Esophagus squamous epithelium (tissue), 5 donors: ENCODE measurements at regions not wholly inside any gene's neighbourhood (a gene's known extent, or its start where the extent isn't known, plus 50 kb on each side); places are given as distances from the start of the nearest gene placed in this dataset.

Source experiments
- DNase-seq: peaks from one replicate; lab custom pipeline; 2025; lab: John Stamatoyannopoulos, UW
- H3K27ac ChIP-seq, 4 donors: fragments of 200-600 bp; sonication (generic); one replicate each; pipeline ENCODE4 v1.5.1; 2016 to 2019; ENCODE audit warnings: mild to moderate bottlenecking in 1 of 4
- H3K27me3 ChIP-seq, 4 donors: fragments of 200-600 bp; sonication (generic); 1 replicate in 3 of 4; 2 replicates in 1 of 4; pipeline versions ENCODE4 v1.5.1 to v1.6.0; 2017 to 2021; ENCODE audit warnings: antibody characterized with exemption in 1 of 4
- H3K36me3 ChIP-seq, 3 donors: fragments of 200-600 bp; sonication (generic); one replicate each; pipeline ENCODE4 v1.5.1; 2016 to 2019
- H3K4me1 ChIP-seq, 3 donors: fragments of 200-600 bp; sonication (generic); one replicate each; pipeline ENCODE4 v1.5.1; 2017 to 2019
- H3K4me3 ChIP-seq, 4 donors: fragments of 200-600 bp; sonication (generic); 1 replicate in 3 of 4; 2 replicates in 1 of 4; pipeline ENCODE4 v1.5.1; 2016 to 2019; ENCODE audit warnings: mild to moderate bottlenecking in 2 of 4, moderate library complexity in 1 of 4
- H3K9me3 ChIP-seq, 3 donors: fragments of 200-600 bp; sonication (generic); one replicate each; pipeline ENCODE4 v1.5.1; 2016 to 2019
- POLR2A ChIP-seq, 4 donors: fragments of 450-650 bp; IDR thresholded peaks; one replicate each; pipeline ENCODE4 v1.6.1; 2017; ENCODE audit warnings: antibody characterized with exemption in 4 of 4, mild to moderate bottlenecking in 4 of 4, moderate library complexity in 3 of 4
- WGBS, 2 donors: methylation state at CpG; one replicate each; pipeline ENCODE4 v1.1.5; 2018; 5-methylcytosine and 5-hydroxymethylcytosine counted together
- intact Hi-C: fragments of 100-400 bp; cut with DNase I; formaldehyde crosslinking; loops from one replicate; pipeline ENCODE4 v1.15.0; 2022
- TF ChIP-seq, protein P1 (sequence below), 6 experiments: fragments of 450-650 bp in 4 of 6; fragments of 200-600 bp in 2 of 6; sonication (generic) in 2 of 6; IDR thresholded peaks; one replicate each; pipeline ENCODE4 v1.5.1; 2016 to 2019; ENCODE audit warnings: antibody characterized with exemption in 6 of 6, mild to moderate bottlenecking in 4 of 6, moderate library complexity in 4 of 6
- donor health status: DM: yes; HTN: yes; CAD: no.

DNA sequence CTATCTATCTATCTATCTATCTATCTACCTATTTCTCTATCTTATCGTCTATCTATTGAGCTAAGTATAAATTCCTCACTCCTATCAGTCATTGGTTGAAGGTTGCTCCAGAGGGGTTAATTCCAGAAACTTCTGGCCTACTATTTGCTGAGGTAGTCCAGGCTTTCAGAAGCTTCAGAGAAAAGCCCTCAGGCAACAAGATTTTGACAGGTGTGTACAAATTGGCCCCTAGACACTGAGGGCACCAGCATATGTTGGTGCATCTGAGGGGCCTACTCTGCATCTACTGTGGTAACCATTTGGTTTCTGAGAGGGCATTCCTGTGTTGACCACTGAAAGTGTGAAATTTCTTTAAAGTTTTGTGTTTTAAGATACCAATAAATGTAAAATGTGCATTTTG is 265.2 kb upstream of the B3GALT2 start:
- H3K4me1 ChIP-seq = no peaks in the 10 kb centered on the region
- no peak overlapping the region for H3K4me3 ChIP-seq
- H3K9me3 ChIP-seq = no peaks in the 10 kb centered on the region
- TF ChIP-seq, protein P1, sequence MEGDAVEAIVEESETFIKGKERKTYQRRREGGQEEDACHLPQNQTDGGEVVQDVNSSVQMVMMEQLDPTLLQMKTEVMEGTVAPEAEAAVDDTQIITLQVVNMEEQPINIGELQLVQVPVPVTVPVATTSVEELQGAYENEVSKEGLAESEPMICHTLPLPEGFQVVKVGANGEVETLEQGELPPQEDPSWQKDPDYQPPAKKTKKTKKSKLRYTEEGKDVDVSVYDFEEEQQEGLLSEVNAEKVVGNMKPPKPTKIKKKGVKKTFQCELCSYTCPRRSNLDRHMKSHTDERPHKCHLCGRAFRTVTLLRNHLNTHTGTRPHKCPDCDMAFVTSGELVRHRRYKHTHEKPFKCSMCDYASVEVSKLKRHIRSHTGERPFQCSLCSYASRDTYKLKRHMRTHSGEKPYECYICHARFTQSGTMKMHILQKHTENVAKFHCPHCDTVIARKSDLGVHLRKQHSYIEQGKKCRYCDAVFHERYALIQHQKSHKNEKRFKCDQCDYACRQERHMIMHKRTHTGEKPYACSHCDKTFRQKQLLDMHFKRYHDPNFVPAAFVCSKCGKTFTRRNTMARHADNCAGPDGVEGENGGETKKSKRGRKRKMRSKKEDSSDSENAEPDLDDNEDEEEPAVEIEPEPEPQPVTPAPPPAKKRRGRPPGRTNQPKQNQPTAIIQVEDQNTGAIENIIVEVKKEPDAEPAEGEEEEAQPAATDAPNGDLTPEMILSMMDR (IDR thresholded peaks at IDR 0.05) = no peak
- no peak for TF ChIP-seq POLR2A (IDR thresholded peaks at IDR 0.05)
- no peaks in the 10 kb centered on the region for H3K27me3 ChIP-seq
- 91 to 100% methylated on average over 1 of the region's 1 CpG for whole genome bisulfite sequencing, 2 donors
- intact Hi-C loops = no loop called here
- DNase-seq = no peak
- H3K27ac ChIP-seq = no peak overlapping the region
- no peaks in the 10 kb centered on the region for H3K36me3 ChIP-seq

DNA sequence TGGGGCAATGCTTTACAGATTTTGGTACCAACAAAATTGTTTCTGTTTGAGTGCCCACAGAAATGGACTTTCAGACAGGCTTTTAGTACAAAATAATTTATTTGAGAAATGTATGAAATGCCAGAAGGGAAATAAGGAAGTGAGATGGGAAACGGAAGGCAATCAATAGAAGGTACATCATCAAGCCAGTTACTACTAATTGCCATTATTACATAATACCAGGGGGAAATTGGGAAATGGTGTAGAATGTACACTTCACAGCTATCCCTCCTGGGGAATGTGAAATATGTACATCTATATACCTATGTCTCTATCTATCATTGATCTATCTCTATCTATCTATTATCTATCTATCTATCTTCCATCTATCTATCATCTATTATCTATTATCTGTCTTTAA is 264.6 kb upstream of the B3GALT2 start:
- TF ChIP-seq, protein P1 (IDR thresholded peaks at IDR 0.05) = no peak
- no peak for TF ChIP-seq POLR2A (IDR thresholded peaks at IDR 0.05)
- H3K4me1 ChIP-seq = no peaks in the 10 kb centered on the region
- 69 to 86% methylated on average over 1 of the region's 1 CpG for WGBS, 2 donors
- no peak overlapping the region for H3K27ac ChIP-seq
- no peak for DNase-seq
- no peak overlapping the region for H3K4me3 ChIP-seq
- H3K9me3 ChIP-seq = no peaks in the 10 kb centered on the region
- intact Hi-C loops = no loop called here
- H3K36me3 ChIP-seq = no peaks in the 10 kb centered on the region
- no peaks in the 10 kb centered on the region for H3K27me3 ChIP-seq

DNA sequence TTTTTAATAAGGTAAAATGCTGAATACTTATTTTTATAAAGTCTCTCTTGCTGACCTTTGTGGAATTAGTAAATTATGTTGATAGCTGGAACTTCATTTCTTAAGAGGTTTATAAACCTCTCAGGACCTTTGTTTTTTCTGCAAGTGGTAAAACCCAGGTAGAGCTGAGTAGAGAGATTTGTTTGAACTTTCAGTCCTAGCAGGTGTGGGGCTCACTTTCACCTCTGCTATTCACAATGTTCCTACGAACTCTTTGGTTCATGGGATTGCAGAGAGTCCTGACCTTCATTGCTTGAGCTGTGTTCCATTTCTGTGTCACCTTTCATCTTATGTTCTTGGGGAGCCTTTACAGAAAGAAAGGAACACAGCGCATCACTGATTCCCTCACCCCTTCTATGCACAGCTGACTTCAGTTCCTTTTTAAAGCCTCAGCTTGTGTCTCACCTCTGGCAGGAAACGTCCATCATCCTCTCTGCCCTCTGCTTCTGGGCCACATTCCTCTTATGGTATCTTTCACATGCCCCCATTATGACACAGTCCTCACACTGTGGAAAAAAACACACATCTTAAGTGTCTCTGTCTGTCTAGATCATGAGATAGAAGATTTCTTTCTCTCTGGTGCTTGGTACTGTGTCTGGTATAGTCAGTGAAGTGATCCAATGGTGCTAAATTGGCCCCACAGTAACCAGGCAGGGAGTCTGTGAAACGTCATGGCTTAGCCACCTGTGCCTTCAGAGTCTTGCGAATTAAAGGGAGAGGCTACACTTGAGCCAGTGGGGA is 262.5 kb upstream of the B3GALT2 start:
- no peaks in the 10 kb centered on the region for H3K4me1 ChIP-seq
- no peak for TF ChIP-seq POLR2A (IDR thresholded peaks at IDR 0.05)
- TF ChIP-seq, protein P1 (IDR thresholded peaks at IDR 0.05) = no peak
- H3K27ac ChIP-seq = no peak overlapping the region
- H3K36me3 ChIP-seq = no peaks in the 10 kb centered on the region
- intact Hi-C loops = no loop called here
- H3K9me3 ChIP-seq = no peaks in the 10 kb centered on the region
- no peak for DNase-seq
- H3K27me3 ChIP-seq = no peaks in the 10 kb centered on the region
- no peak overlapping the region for H3K4me3 ChIP-seq
- 48 to 63% methylated on average over 5 of the region's 5 CpGs for WGBS, 2 donors

DNA sequence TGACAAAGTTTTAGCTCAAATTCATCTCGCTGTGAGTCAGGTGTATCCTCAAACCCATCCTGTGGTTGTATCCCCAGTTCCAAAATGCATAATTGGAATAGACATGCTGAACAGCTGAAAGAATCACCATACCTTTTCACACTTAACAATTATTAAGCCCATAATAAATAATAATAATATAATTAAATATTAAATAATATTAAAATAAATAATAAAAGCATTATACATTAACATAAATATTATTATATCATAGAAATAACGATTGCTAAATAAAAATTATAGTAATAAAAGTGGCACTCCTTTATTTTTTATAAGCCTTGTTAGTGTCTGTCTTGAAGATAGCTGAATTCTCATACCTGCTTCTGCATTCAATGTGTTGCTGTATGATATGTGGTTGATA is 257.5 kb upstream of the B3GALT2 start:
- TF ChIP-seq POLR2A (IDR thresholded peaks at IDR 0.05) = no peak
- TF ChIP-seq, protein P1 (IDR thresholded peaks at IDR 0.05) = no peak
- 76 to 85% methylated on average over 2 of the region's 2 CpGs for WGBS, 2 donors
- no peak for DNase-seq
- Histone ChIP-seq H3K4me1 (no peaks in the 10 kb centered on the region), H3K36me3 (no peaks in the 10 kb centered on the region), H3K4me3 (no peak overlapping the region), H3K27ac (no peak overlapping the region), H3K9me3 (no peaks in the 10 kb centered on the region), H3K27me3 (no peaks in the 10 kb centered on the region)
- intact Hi-C loops = no loop called here

DNA sequence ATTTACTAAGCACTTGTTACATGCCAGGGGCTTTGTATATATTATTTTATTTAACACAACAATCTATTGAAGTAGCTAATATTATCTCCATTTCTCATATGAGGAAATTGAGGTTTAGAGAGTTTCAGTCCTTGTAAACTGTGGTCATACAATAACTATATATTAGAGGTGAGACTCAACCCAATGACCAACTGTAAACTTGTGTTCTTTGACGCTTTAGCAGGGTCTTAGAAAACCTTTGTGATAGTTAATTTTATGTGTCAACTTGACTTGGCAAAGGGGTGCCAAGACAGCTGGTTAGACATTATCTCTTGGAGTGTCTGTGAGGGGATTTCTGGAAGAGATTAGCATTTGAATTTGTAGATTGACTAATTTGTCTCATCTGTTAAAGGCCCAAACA is 252.4 kb upstream of the B3GALT2 start:
- no peak for TF ChIP-seq POLR2A (IDR thresholded peaks at IDR 0.05)
- TF ChIP-seq, protein P1 (IDR thresholded peaks at IDR 0.05) = no peak
- DNase-seq = no peak
- H3K36me3 ChIP-seq = no peaks in the 10 kb centered on the region
- H3K27ac ChIP-seq = peak overlapping the region in 1 of 4 donors; percentile 48
- H3K27me3 ChIP-seq = no peaks in the 10 kb centered on the region
- H3K9me3 ChIP-seq = peaks cover 0 to 2% (median under 1%) of the 10 kb centered on the region in 3 donors
- peaks cover 0 to 12% (median 0%) of the 10 kb centered on the region in 3 donors for H3K4me1 ChIP-seq
- intact Hi-C loops = no loop called here
- 42 to 75% methylated on average over 1 of the region's 1 CpG for WGBS, 2 donors
- no peak overlapping the region for H3K4me3 ChIP-seq
